SK-MEL-5 (cell line): ENCODE measurements at regions not wholly inside any gene's neighbourhood (a gene's known extent, or its start where the extent isn't known, plus 50 kb on each side); places are given as distances from the start of the nearest gene placed in this dataset.
"Not testable (repeated sequence)": the region's sequence is repeated elsewhere in the genome, so short reads cannot be mapped to it uniquely, and the experiment has no call there.

Experiments used
- DNase-seq: peaks from one replicate; pipeline ENCODE4 v3.0.0-alpha.2; 2016; ENCODE audit warnings: low read depth, low spot score
- in situ Hi-C: cut with HindIII; loops from 2 replicates; pipeline ENCODE4 v1.10.0; 2016; ENCODE audit warnings: low sequenced_read_pairs, high pct_unique_total_duplicates, low pct_unique_long_range_greater_than_20kb

DNA sequence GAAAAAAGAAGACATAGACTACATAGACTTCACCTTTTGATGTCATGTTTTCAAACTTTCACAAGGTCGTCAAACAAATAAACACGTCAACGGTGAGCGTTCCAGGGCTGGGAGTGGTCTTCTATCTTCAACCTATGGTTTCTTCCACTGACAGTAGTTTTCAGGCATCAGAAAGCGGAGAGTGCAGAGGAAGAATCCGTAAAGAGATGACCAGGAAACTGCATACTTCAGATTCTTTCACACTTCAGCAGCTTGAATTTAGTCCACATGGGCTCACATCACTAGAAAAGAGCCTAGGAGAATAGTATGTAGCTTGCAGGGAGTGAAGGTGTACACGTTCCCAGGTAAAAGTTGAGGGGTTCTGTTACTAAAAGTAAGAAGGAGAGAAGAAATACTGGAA lies 58.5 kb downstream of the NPY1R start:
- DNase-seq, result no peak
- in situ Hi-C loops, result no loop called here

DNA sequence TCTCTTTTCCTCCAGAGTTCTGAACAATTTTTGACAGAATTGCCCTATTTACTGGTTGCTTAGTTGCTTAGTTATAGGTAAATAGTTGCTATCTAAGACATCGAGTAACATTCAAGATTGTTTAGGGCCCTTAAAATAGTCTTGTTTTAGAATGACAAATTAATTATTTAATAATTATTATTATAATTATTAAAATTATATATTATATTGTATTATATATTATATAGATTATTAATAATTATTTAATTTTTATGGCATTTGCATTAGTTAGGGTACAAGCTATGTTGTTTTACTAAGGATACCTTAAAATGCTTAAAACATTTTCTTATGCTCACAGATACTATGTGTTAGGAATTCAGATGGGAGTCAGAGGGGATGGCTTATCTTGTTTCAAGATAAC lies 59.2 kb downstream of the NPY1R start:
- no peak for DNase-seq
- in situ Hi-C loops, result no loop called here

DNA sequence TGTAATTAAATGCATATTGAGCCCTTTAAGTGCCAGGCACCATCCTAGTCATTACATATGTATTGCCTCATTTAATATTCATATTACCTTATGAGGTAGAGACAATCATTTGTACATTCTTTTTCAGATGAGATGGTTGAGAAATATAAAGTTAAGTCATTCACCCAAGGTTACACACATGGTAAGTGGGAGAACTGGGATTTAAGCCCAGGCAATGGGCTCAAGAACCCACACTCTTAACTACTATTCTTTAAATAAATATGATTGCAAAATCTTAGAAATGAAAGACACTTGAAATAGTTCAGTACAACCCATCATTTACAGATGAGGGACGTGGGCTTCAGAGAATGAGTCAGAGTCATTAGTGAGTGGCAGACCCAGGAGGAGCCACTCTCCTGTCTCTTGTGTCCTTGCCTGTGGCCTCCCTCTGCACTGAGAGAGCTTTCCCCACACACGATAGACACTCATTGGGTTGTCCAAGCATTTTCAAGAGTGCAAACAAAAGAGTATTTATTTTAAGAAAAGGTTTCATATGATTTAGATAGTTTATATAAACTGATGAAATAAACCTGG lies 60.8 kb downstream of the NPY1R start:
- DNase-seq, result no peak
- in situ Hi-C loops, result no loop called here

DNA sequence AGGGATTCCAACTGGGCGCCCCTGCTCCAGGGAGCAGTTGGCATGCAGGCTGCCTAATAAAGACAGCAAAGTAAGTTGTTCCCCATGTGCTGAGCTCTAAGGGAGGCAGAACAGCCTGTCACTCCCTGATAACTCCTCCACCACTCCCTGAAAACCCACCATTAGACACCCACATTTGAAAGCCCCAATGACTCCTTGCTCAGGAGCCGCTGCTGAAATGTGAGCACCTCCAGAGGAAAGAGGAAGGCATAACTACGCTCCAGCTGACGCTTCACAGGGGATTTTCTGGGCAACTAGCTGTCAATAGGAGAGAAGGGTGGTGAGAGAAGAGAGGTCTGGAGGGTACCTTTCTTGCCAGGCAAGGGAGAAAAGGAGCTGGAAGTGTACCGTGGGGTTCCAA lies 62.5 kb downstream of the NPY1R start:
- no peak for DNase-seq
- in situ Hi-C loops, result no loop called here

DNA sequence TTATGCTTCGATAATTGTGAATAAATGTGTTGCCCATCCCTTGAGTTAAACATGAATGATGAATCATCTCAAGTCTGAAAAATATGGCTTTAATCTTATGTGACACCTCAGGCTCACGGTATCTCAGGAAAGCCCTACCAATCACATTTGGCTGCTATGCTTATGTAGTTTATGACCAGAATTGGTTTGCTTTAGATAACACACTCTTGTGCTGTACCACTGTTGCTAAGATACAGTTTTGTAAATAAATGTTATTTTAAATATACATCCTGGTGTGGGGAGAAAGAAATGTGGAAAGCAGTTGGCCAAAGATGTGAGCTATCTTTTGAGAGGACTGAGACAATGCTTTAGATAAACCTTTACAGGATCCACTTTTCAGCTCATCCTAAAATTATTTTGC lies 63.2 kb downstream of the NPY1R start:
- DNase-seq, result no peak
- in situ Hi-C loops, result no loop called here

DNA sequence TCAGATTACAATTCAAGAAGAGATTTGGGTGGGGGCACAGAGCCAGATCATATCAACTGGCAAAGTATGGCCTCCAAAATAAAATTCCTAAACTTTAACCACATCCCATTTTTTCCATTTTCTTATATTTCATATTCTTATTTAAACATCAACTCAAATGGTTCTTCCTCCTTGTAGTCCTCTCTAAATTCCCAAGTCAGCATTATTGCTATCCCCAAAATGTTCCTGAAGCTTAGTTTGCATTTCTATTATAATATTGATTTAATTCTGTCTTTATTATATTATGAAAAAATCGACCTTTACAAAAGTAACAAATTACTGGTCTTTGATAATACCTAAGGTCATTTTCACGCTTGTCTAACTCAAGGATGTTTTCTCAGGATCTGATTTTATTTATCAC lies 67.5 kb downstream of the NPY1R start:
- in situ Hi-C loops, result no loop called here

DNA sequence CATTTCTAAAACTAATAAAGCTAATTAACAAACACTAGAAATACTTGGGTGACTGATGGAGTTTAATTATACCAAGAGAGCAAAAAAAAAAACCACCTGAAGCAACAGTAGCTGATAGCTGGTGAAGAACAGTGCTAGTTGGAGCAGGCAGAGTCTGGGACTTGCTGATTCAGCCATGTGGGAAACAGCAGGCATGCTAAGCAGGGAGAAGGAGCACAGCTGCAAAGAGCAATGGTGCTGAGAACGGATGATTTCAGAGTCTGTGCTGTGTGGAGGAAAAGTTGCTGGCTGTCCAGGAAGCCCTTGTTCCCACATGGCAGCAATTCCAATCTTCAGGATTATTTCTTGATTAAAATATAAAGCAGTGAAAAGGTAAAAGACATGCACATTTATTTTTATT lies 68.8 kb downstream of the NPY1R start:
- in situ Hi-C loops, result no loop called here
- DNase-seq, result no peak

More for the DNA sequence above, 67.5 kb downstream of the NPY1R start:
- no peak for DNase-seq

DNA sequence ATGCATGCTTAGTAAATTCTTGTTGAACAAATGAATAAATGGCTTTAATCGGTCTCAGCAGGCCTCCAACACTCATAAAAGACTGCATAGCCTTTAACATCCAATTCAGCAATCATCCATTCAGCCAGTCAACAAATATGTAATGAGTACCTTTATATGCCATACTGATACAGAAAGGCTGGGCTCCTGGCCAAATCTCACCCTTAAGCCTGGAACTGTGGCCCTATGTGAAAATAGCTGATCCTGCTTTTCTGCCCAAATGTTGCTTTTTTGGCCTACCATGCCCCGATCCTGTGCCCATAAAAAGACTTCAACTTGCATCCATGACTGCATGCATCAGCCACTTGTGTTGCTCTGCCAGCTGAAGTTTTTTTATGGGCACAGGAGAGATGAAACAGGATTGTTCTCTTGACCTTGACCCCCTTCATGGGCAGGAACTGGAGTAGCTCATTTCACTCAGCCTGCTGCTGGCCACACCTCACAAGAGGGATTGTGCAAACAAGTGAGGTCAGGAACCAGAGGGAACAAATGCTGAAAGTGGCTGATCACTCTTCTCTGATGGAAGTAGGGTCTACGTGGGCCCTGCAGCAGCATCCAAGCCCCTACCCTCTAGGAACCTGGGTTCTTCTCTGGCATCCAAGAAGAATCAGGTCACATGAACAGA lies 75.6 kb downstream of the NPY1R start:
- no peak for DNase-seq

DNA sequence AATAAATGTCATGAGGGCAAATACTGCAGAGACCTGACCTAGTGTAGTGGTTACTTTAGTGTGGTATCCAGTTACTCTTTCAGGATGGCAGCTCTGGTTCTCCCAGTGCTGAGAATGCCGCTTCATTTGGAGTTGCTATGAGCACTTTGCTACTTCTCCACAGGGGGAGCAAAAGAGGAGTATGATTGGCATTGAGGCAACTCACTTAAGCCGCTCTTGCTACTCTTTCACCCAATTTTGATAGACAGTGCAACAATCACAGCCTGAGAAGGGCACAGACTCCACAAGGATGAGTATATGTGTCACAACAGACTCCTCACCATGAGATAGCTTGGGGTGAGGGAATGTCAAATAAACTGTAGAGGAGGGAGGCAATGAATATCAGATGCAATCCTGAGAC lies 81.2 kb downstream of the NPY1R start:
- peak; percentile 38 for DNase-seq
- in situ Hi-C loops, result no loop called here

More for the DNA sequence above, 75.6 kb downstream of the NPY1R start:
- in situ Hi-C loops, result no loop called here

DNA sequence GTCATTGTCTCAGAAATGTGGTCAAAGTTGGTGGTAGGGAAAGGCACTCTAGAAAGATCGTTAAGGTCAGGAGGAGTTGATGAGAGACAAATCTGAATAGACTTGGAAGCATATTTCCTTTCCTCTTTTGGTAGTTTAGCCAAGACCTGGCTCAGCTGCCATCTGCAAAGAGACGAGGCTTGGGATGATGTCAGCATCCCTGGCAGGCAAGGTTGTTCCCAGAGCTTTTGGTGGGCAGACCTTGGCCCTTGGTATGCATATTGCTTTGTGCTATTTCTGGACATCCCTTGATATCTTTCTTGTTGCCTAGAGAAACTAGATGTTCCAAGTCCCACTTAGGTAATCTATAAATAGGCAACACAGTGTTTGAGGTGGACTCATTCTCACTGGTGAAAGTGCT lies 82.4 kb upstream of the NAF1 start:
- no peak for DNase-seq
- in situ Hi-C loops, result no loop called here

DNA sequence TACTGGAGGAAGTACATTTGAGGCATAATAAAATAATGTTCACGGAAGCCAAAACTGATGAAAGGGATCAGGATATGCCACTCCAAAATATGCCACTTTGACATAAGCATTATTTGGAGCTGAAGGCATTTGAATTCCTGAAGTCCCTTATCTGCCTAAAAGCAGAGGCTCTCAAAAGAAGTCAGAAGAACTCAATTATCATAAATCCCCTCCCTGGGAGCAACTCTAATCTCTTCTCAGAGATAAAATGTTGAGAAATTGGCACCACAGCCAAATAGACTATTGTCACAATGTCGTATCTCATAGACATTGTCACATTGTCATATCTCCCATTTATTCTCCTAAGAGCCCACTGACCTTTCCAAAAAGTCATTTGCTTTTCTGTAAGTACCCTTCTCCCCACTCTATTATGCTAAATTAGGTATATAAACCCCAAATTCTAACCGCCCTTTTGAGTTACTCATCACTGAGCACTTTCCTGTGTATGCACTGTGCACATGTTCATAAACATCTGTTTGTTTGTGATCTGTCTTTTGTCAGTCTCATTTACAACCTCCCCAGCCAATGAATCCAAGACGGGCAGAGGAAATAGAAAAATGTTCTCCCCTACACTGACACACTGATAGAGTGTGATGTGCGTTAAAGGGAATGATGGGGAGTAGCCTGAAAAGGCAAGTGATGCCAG lies 78.5 kb upstream of the NAF1 start:
- in situ Hi-C loops, result no loop called here
- DNase-seq, result no peak

DNA sequence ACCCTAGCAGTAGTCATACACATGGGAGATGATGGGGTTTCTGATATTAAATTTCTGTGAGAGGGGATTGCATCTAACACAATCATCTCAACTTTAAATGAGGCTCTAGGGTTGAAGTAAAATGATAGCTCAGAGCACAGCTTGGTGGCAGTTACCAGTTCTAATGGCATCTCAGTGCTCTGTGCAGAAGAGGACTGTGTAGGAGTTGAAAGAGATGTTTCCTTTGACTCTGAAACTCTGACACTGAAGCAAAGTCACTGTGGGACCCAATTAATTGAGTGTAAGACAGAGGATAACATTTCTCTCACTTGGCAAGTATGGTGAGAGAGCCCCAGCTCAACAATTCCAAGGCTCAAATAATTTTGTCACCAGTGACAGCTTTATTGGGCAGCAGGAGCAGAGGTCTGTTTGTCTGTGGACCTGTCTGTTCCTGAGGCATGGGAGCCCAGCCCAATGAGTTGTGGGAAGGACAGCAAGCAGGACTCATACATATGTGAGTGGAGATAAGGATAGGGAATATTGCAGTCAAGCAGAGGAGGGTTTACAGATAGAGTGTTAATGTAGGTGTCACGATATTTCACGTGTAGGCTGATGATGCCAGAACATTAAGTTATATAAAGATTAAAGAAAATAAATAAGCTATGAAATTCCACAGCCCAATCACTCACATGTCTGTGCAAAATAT lies 76.7 kb upstream of the NAF1 start:
- in situ Hi-C loops, result no loop called here
- no peak for DNase-seq

DNA sequence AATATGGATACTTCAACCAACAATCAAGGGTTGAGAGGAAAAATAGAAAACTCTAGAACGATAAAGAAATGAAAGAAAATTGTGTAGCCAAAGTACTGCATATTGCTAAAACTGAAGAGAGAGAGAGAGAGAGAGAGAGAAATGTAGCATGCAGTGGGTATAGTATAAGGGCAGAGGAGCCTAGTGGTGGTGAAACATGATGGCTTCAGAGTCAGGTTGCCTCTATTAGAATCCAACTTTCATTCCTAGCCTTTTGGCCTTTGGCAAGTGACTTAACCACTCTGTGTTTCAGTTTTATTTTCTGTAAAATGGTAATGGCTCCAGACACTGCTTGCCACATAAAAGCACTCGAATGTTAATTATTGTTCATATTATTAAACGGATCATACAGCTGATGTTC lies 71.2 kb upstream of the NAF1 start:
- no peak for DNase-seq
- in situ Hi-C loops, result no loop called here

DNA sequence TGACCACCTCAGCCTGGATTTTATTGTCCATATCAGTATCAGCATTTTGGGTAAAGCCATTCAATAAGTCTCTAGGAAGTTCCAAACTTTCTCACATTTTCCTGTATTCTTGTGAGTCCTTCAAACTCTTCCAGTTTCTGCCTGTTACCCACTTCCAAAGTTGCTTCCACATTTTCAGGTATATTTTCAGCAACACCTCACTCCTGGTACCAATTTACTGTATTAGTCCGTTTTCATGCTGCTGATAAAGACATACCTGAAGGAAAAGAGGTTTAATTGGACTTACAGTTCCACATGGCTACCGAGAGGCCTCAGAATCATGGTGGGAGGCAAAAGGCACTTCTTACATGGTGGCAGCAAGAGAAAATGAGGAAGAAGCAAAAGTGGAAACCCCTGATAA lies 69.7 kb upstream of the NAF1 start:
- in situ Hi-C loops, result not testable (repeated sequence)

DNA sequence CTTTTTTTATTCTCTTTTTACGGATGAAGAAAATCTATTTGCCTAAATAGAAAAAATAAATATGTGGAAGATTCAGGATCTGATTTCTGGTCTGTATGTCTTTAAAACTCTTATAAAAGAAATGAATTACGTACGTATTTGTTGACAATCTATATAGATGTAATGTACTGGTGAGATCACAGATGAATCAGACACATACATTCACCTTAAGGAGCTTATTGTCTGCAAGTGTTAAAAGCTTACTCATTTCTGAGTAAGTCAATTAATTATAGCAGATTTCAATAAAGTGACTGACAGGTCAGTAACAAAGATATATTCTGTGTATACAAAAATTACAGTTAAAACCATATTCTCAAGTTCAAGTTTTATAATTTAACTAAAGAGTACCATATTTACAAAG lies 66.6 kb upstream of the NAF1 start:
- in situ Hi-C loops, result no loop called here
- DNase-seq, result no peak

More for the DNA sequence above, 69.7 kb upstream of the NAF1 start:
- DNase-seq, result not testable (repeated sequence)

DNA sequence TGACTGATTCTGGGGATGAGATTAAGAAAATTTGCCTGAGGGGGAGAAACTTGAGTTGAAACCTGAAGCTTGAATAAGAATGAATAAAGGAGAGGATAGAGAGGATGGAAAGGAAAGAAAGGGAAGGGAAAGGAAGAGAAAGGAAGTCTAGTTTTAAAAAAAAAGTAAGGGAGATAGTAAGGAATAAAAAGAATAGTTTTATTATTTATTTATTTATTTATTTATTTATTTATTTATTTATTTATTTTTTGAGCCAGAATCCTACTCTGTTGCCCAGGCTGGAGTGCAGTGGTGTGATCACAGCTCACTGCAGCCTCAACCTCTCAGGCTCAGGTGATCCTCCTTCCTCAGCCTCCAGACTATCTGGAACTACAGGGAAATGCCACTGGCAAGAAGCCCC lies 62.0 kb upstream of the NAF1 start:
- no peak for DNase-seq
- in situ Hi-C loops, result no loop called here

DNA sequence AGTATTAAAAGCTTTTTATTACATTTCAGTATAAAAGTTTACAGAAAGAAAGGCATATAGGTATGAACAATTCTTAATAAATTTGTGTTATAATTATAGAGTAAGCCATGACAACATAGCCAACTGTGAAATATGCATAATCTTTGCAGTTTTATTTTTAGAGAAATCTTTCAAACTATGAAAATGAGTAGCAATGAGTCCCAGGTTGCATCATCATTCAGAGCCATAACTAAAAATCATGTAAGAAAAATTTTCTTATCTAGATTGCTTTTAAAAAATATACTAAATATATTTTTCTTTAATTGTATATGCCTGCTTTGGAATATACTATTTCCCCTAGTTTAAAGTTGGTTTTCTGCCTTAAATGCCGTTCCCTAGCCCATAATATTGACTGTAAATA lies 54.8 kb upstream of the NAF1 start:
- in situ Hi-C loops, result no loop called here

DNA sequence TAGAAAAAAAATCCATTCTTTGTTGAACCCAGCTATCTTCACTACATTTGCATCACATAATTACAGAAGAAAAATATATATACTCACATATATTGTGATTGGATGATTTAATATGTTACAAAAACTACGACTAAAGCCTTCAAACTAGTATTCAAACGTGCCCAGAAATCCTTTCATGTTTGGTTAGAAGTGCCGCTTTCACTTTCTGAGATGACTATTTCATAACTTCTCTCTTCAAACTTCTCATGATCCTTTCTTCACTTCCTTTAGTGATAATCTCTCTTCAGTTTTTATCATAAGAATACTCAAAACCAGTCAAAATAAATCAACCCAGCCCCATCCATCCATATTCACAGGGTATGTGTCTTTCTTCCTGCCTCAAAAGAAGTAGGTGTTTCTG lies 50.8 kb upstream of the NAF1 start:
- in situ Hi-C loops, result no loop called here
- DNase-seq, result no peak

More for the DNA sequence above, 54.8 kb upstream of the NAF1 start:
- no peak for DNase-seq
